ENCODE measurements at regions not wholly inside any gene's neighbourhood (a gene's known extent, or its start where the extent isn't known, plus 50 kb on each side); places are given as distances from the start of the nearest gene placed in this dataset.

GRCh38 chr12:23415180-23415579, 534.3 kb downstream of the SOX5 start:
- FAIRE-seq (no peak), DNase-seq (ENCODE audit: insufficient read length, low spot score) (no peak)
- TF ChIP-seq CTCF (IDR thresholded peaks at IDR 0.05; ENCODE audit: insufficient read depth, missing control alignments): no peak

- no peak for TF ChIP-seq CTCF (IDR thresholded peaks at IDR 0.05; ENCODE audit: insufficient read depth, missing control alignments)
- FAIRE-seq: no peak
These were observed 527.9 kb downstream of the SOX5 start for GRCh38 chr12:23421556-23421955.

GRCh38 chr12:23423097-23423687, 526.3 kb downstream of the SOX5 start:
- FAIRE-seq: no peak
- no peak for TF ChIP-seq CTCF (IDR thresholded peaks at IDR 0.05; ENCODE audit: insufficient read depth, missing control alignments)
- no peak for DNase-seq (ENCODE audit: insufficient read length, low spot score)

More at GRCh38 chr12:23421556-23421955, 527.9 kb downstream of the SOX5 start:
- no peak for DNase-seq (ENCODE audit: insufficient read length, low spot score)

- TF ChIP-seq CTCF (IDR thresholded peaks at IDR 0.05; ENCODE audit: insufficient read depth, missing control alignments): no peak
- DNase-seq (ENCODE audit: insufficient read length, low spot score) (no peak), FAIRE-seq (no peak)
These were observed 525.7 kb downstream of the SOX5 start for GRCh38 chr12:23423796-23424195.

GRCh38 chr12:23424685-23425084, 524.8 kb downstream of the SOX5 start:
- peak; percentile 46 for FAIRE-seq

GRCh38 chr12:23426328-23426727, 523.1 kb downstream of the SOX5 start:
- DNase-seq (ENCODE audit: insufficient read length, low spot score): no peak
- FAIRE-seq: no peak
- no peak for TF ChIP-seq CTCF (IDR thresholded peaks at IDR 0.05; ENCODE audit: insufficient read depth, missing control alignments)

More at GRCh38 chr12:23424685-23425084, 524.8 kb downstream of the SOX5 start:
- TF ChIP-seq CTCF (IDR thresholded peaks at IDR 0.05; ENCODE audit: insufficient read depth, missing control alignments): no peak
- no peak for DNase-seq (ENCODE audit: insufficient read length, low spot score)

GRCh38 chr12:23428758-23429157, 520.7 kb downstream of the SOX5 start:
- no peak for FAIRE-seq
- no peak for TF ChIP-seq CTCF (IDR thresholded peaks at IDR 0.05; ENCODE audit: insufficient read depth, missing control alignments)
- DNase-seq (ENCODE audit: insufficient read length, low spot score): no peak
